Lower leg skin (tissue), 3 donors: ENCODE measurements at regions not wholly inside any gene's neighbourhood (a gene's known extent, or its start where the extent isn't known, plus 50 kb on each side); places are given as distances from the start of the nearest gene placed in this dataset.

ENCODE experiments used
- POLR2A ChIP-seq, 2 donors: fragments of 450-650 bp; IDR thresholded peaks; one replicate each; pipeline ENCODE4 v1.6.1; 2016 to 2017; ENCODE audit warnings: antibody characterized with exemption in 2 of 2, mild to moderate bottlenecking in 1 of 2, moderate library complexity in 1 of 2
- TF ChIP-seq, protein P1 (sequence below), 3 donors: fragments of 450-650 bp; IDR thresholded peaks; one replicate each; pipeline ENCODE4 v1.5.1; 2016; ENCODE audit warnings: antibody characterized with exemption in 3 of 3, mild to moderate bottlenecking in 3 of 3, moderate library complexity in 2 of 3

GRCh38 chr11:97028836-97029406, 639.1 kb downstream of the JRKL start:
- TF ChIP-seq, protein P1, sequence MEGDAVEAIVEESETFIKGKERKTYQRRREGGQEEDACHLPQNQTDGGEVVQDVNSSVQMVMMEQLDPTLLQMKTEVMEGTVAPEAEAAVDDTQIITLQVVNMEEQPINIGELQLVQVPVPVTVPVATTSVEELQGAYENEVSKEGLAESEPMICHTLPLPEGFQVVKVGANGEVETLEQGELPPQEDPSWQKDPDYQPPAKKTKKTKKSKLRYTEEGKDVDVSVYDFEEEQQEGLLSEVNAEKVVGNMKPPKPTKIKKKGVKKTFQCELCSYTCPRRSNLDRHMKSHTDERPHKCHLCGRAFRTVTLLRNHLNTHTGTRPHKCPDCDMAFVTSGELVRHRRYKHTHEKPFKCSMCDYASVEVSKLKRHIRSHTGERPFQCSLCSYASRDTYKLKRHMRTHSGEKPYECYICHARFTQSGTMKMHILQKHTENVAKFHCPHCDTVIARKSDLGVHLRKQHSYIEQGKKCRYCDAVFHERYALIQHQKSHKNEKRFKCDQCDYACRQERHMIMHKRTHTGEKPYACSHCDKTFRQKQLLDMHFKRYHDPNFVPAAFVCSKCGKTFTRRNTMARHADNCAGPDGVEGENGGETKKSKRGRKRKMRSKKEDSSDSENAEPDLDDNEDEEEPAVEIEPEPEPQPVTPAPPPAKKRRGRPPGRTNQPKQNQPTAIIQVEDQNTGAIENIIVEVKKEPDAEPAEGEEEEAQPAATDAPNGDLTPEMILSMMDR (IDR thresholded peaks at IDR 0.05): no peak
- TF ChIP-seq POLR2A (IDR thresholded peaks at IDR 0.05): no peak
